ENCODE measurements at regions not wholly inside any gene's neighbourhood (a gene's known extent, or its start where the extent isn't known, plus 50 kb on each side); places are given as distances from the start of the nearest gene placed in this dataset.
A peak's percentile ranks its signal among the peaks of the same experiment; 100 is the strongest.

DNA sequence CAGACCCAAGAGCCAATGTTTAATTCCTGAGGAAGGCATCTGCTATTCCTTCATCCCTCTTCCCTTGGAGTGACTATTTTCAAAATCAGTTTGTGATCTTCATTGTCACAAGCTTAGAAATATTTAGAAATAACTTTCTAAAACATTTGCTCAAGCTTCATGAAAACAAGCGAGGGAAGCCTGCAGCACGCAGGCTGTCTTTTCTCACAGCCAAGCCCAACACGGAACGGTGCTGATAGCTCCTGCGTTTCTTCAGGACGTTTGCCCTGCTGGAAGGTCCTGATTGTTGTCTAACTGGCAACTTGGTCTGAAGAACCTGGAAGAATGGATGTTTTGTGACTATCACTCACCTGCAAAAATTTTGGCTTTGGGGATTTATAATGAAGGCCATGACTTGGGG, 152.5 kb downstream of the FGF9 start:
- DNase-seq, result no peak

DNA sequence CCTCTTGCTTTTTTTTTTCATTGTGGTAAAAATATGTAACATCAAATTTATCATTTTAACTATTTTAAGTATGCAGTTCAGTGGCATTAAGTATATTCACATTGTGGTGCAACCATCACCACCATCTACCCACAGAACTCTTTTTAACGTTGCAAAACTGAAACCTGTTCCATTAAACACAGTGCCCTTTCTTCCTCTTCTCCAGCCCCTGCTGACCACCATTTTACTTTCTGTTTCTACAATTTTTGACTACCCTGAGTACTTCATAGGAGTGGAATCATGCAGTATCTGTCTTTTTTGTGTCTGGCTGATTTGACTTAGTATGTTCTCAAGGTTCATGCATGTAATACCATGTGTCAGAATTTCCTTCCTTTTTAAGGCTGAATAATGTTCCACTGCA, 153.1 kb downstream of the FGF9 start:
- DNase-seq, result no peak

DNA sequence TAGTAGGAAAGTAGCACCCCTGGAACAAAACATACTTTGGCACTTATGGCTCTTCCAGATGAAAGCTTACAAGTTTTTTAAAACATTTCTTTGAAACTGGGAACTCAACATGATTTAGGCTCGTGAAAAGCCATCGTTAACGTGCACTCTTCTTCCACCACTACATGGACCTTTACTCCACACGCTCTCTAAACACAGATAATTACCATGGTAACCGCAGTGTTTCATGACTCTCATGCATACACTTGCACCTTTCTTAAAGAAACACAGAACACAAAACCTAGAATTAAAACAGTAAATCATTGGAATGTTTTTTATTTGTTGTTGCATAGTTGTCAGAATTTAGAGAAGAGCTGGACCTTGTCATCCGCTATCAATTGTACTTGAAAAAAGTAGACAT, 154.3 kb downstream of the FGF9 start:
- no peak for DNase-seq

DNA sequence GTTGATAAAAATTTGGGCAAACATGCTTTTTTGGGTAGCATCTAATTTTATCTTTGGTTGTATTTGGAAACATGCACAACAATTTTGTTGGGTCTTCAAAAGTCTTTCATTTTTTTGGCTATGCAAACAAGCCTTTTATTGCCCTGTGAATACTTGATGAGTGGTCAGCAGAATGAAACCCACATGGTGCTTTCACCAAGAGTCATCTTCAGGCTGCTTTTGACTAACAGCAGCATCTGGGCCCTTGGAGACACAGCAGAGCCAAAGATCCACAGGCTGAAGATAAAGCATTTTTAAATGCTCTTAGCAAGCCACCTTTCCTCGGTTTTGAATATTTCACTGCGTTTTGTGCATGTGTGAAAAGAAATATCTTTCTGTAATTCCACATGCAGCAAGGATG, 154.9 kb downstream of the FGF9 start:
- DNase-seq, result no peak

DNA sequence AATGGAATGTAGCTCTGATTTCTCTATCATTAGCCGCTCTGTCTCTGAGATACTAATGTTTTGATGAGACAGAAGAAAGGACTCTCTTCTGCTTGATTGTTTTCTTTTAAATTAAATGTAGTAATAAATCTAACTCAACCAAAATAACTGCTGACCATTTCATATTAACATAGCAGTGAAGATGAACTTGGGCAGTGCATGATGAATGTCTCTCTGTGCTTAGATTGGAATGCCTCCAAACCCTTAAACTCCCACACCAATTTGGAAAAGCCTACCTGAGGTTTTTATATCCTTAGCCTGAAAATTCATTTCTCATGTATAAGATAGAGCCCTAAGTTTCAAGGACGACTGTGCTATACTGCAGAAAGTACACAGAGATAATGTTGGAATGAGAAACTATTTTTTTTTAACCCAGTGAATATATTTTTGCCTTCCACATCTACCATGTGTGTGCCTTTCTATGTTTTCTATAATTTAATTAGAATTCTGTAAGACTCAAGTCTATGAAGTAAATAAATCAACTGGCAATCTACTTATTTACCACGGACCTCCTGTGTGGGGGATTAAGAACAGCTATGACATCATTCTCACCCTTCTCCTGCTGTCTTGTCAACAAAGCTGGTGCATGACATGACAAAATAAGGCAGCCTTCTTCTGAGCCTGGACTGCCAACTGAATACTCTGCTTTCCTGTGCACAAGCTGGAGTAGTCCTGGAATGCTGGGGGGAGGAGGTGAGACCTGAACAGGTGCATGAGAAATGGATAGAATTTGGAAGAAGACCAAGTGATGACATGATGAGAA, 155.5 kb downstream of the FGF9 start:
- no peak for DNase-seq

DNA sequence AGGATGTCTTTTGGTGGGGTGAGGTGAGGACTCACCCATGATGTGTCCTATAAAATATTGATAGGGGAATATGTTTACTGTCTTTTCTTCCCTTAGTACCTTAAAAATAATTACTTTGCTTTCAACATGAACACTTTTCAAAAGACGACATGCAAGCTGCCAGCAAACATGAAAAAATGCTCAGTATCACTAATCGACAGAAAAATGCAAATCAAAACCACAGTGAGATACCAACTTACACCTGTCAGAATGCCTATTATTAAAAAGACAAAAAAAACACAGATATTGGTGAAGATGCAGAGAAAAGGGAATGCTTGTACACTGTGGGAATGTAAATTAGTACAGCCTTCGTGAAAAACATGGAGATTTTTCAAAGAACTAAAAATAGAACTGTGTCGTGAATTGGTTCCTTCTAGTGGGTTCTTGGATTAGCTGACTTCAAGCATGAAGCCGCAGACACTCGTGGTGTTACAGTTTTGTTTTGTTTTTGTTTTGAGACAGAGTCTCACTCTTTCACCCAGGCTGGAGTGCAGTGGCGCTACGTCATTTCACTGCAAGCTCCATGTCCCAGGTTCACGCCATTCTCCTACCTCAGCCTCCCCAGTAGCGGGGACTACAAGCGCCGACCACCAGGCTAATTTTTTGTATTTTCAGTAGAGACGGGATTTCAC, 160.9 kb downstream of the FGF9 start:
- no peak for DNase-seq

DNA sequence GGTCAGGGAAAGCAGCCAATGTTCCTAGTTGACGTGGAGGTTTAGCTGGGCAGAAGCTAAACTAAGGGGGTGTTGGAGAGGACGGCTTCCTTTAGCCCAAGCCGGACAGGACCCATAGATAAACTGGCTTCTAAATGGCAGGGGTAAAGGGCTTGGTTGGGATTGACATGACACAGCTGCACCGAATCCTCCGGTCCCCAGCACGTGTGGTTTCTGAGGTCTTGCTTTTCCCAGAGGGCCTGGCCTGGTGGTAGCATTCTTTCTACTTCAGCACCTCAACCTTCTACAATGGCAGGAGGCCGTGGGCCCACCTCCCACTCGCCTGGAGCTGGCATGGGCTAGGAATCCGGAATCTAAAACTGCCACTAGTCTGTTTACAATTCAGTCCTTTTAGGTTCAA, 163.0 kb downstream of the FGF9 start:
- no peak for DNase-seq

DNA sequence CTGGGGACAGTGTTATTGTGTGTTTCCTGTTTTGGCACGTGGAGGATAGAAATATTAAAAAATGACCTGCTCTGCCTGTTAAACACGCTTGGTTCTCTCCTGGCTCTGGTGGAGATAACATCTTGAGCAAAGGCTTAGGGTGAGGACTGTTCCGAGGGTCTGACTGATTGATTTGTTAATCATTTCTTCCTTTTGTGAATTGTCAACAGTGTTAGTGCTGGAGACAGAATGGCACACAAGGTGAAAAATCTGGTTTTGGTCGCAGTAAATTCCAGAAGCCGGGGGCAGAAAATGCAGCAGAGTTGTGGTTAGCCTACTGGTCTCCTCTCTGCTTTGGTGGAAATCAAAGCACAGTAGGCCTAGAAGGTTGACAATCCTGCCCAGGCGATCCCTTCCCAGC, 163.6 kb downstream of the FGF9 start:
- no peak for DNase-seq

DNA sequence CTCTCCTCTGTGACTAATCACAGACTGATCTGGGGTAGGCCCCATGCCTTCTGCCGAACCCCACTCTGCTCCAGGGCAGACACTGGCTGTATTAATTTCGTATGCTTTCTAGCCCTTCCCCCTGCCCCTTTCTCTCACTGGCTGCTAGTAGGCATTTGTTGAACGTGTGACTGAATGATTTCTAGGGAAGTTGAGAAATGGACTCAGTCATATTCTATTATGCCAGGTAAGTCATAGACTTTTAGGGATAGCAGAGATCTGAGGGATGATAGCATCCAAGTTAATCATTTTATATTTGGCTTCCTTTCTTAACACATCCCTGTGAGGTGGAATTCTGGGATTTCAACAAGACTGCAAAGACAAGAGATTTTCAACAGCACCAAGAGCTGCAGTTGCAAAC, 166.4 kb downstream of the FGF9 start:
- no peak for DNase-seq

DNA sequence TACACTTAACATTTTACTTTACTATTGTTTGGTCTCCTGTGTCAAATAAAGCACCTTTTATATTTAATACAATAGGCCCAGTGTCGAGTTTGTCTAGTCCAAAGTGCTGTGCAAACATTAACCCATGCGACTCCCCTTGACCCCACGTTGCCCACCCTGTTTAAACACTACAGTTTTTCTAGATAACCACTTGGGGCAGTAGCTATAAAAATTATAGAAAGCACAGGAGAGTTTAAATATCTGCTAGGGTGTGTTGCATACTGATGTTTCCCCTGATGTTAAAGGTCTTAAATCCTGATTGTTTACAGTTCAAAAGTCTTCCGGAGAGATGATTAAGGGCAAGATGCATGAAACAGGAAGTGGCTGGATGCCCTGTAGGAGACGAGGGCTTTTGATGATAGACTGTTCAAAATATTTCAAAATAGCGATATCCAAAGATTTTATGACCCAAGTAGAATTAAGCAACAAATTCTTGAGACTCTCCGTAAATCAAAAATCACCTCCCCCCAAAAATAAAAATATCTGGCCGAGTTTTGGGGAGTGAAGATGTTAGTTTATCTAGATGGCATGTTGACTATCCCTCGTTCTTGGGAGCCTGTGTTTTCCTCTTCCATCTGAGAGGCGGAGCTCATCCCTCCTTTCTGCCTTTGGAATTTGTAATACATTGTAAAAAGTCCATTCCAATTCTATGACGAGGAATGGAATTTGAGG, 167.1 kb downstream of the FGF9 start:
- DNase-seq, result no peak

DNA sequence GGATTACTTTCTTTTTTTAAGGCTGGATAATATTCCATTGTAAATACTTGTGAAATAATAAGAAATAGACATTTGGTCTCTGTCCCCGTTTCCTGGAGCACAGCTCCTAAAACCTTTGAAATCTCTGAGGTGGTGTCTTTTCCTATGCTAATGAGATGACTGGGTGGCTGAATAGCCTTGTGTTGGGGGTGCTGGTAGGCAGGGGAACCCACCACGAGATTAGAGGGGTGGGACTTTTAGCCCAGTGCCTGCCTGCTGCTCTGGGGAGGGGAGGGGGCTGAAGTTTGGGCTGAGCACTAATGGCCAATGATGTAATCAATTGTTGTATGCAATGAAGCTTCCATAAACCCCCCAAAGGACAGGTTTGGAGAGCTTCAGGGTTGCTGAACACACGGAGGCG, 175.7 kb downstream of the FGF9 start:
- DNase-seq, result no peak

DNA sequence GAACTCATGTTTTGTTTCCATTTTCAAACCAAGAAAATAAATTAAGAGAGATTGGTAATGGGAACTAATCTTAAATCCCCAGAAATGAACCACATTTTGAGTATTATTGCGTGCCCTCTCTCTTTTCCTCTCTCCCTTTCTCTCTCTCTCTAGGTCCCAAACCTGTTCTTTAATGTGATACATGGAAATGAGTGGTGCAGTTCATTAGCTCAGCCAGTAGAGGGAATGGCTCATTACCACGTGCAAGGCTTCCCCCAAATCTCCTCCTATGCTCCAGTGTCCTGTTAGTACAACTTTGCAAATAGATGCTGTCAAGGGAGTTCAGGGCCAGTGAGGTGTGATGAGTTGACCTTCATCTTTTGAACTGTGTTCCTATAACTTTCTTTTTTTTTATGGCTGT, 178.4 kb downstream of the FGF9 start:
- DNase-seq, result peak; percentile 52

DNA sequence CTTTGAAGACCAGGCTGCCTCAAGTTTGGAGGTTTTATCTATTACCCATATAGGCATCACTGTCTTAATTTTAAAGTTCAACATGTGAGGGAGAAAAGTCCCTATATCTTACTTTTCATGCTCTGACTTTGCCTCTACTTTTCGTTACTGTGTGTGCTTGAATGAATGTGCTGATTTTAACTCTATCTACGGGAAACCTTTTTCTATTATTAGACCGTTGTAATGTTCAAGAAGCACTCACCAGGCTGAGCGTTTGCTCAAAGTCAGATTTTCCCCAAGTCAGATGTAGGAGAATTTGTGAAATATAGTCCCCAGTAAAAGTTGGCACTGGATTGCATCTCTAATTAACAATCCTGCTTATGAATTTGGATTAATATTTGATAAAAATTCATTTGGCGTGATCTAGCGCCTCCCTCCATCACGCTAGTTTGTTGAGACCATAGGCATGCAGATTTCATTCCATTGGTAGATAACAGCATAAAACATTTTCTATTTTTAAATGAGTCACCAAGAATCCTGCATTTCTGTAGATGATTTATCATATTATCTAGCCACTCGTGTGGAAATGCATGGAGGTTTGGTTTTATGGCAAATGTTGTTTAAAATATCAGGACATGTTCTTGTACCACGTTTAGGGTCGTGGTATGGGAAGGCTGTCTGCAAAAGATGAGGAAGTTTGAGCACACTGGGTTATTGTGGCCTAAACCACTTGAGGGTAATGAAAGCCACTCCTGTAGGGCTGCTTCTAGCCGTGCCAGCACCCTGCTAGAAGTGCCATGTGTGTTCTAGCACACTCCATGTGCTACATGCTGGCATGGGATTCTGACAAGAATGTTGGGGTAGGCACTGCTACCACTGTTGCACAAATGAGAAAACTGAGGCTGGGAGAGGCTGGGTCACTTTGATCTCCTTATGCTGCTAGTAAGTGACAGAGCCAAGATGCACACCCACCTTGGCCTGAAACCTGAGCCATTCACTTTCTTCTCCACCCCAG, 179.4 kb downstream of the FGF9 start:
- no peak for DNase-seq

DNA sequence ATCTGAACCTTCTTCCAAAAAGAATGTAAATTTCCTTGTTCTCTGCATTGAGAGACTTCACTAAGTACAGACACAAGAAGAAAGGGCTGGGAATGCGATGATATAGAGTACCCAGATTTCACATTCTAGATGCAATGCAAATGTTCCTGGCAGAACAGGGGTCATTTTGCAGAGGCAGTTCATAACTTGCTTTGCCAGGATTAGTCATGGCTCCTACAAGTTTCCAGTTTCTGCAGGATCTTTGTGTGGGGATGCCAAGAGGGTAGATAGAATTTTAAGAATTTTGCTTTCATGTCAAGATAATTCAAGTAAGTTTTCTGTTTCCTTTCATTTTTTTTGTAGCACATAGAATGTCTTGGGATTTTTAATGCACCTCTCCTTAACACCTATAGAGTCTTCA, 181.2 kb downstream of the FGF9 start:
- DNase-seq, result no peak

DNA sequence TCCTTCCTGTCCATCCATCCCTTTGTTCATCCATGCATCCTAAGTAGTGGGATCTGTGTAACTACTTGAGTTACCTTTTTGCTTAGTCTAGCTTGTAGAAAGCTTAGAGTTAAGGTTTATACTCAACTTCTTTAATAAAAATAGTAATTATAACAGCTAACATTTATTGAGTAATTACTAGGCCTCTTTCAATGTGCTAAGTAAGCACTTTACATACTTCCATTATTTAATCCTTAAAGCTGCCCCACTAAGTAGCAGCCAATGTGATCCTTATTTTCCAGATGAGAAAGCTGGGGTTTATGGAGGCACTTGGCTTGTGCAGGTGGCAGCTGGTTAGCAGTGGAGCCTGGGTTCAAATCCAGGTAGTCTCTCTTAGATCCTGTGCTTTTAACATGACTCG, 182.9 kb downstream of the FGF9 start:
- no peak for DNase-seq

DNA sequence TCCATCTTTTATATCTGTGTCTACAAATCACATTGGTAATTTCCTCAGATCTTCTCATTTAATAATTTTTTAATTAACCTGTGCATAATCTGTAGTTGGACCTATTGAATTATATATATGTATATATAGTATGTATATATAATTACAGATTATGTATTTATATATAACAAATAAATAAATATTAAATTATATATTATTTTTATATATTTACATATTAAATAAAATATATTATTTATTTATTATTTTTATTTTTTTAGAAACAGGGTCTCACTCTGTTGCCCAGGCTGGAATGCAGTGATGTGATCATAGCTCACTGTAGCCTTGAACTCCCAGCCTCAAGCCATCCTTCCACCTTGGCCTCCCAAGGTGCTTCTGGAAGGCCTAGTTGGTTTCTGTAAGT, 197.9 kb downstream of the FGF9 start:
- DNase-seq, result no peak

DNA sequence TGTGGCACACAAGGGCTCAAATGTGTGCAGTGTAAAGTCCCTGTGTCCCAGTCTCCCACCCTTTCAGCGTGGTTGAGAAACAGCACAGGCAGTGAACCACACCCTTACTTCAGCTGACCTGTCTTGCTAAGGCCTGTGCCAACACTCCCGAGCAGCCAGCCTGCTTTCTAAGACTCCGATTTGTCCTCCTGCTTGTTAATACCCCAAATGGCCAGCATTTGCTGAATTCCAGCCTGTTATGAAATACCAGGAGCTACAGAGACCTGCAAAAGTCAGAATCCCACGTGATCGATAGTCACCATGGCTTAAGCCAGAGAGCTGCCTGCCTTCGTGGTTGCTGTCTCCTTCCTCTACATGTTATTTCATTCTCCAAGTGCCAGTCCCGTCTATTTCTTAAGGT, 200.5 kb downstream of the FGF9 start:
- no peak for DNase-seq

DNA sequence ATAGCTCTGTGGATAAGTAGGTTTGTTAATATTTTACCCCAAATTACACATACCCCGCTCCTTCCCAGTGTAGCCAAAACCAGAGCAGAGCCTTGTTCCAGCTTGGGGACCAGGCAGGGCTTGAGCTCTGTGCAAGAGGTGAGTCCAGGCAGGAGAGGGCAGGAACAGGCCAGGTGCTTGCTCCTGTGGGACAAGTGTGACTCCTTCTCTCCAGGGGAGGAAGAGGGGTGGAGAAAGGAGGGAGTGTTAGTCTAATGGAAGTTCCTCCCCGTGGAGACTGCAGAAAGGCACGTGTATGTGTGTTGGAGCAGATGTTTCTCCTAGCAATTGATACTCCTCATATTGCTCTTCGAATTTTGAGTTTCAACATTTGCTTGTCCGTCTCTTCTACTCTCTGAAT, 201.0 kb downstream of the FGF9 start:
- no peak for DNase-seq

DNA sequence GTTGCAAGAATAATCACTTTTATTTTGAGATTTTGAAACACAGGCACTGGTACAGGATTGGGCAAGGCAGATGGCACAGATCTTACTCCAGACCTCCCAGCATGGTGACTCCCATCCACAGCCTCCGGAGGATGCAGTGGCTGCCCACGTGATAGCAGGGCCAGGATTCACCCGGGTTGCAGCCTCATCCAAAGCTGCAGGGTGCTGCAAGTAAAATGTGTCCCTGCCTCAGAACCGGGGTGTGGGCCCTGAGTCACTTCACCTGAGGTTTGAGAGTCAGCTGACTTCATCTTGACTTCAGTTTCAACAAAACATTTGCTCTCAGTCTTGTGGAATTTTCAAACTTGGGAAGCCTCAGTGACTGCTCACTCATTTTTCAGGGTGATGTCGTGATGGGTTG, 201.9 kb downstream of the FGF9 start:
- DNase-seq, result no peak

DNA sequence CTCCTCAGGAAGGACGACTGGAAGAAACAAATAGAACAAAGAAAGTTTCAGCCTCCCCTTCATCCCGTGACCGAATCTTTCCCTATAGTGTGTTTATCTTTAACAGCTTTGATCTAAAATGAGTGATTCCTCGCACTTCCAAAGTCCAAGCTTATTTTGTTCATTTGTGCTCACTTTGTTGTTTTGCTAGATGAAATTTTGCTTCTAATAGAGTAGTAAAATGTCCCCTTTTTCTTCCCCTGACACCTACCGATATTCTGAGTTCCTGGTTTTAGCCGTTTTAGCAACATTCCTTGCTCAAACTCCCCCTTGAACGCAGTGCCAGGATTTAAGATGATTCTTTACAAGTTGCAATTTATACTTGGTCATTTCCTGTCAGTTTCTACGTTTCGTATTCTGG, 204.2 kb downstream of the FGF9 start:
- DNase-seq, result no peak

DNA sequence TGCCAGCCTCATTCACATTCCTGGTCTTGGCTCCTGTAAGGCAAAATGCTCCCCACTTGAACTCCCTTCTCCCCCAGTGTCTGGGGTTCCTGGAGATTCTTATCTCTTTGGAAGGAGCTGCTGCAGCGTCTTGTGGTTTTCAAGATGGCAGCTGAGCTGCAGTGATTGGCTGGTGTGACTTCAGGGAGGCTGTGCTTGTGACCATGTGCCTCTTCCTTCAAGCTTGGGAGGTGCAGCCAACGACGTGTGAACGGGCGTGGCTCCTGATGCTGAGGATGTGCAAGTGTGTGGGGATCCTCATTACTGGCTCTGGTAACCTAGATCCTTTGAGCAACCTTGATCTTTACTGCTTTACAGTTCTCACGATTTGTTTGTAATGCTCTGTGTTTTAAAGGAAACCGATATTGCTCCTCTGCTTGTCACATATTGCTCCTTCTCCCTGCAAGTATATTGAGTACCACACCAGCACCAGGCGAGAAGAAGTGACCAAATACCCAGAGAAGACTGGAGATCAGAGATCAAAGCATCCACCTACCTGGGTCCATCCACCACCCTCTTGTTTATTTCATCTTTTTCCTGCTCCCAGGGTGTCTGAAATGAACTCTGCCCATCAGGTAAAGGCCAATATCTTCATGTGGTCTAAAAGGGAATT, 208.5 kb downstream of the FGF9 start:
- DNase-seq, result no peak

DNA sequence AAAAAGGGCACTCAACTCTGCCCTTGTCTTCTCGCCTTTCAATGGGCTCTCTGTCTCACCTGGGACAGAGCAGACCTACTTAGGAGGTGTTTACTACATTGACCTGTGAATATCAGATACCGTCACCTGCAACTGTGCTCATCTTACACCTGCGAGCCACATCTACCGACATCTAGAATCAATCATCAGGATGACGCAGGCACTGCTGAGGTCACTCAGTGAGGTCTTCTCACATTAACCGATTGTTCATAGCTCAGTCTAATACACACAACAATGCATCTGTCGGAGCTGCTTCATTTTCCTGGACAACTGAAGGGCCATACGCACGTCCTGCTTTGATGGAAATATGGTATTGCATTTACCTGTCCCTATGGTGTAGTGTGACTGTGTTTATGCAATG, 211.9 kb downstream of the FGF9 start:
- no peak for DNase-seq
